PC-3 (cell line): ENCODE measurements at regions not wholly inside any gene's neighbourhood (a gene's known extent, or its start where the extent isn't known, plus 50 kb on each side); places are given as distances from the start of the nearest gene placed in this dataset.

Source experiments
- ATAC-seq: fragments of 200-7000 bp; cut with Tn5 transposase; 2 replicates; pipeline ENCODE4 v1.9.1; 2020; ENCODE audit warnings: mild to moderate bottlenecking, moderate library complexity
- BruUV-seq: library from RNA; stranded (reverse); fragments of 400-500 nt; replicated peaks from 2 replicates; lab custom pipeline; 2021; lab: Mats Ljungman, UMichigan
- CTCF ChIA-PET: fragments of 300-600 bp; sonication (Branson Sonifier 250); formaldehyde crosslinking; loops from one replicate; lab custom pipeline; 2022; ENCODE audit warnings: antibody characterized with exemption; lab: Charles Lee
- POLR2A ChIA-PET: fragments of 300-600 bp; sonication (Branson Sonifier 250); formaldehyde crosslinking; loops from one replicate; lab custom pipeline; 2022; ENCODE audit warnings: antibody characterized with exemption; ENCODE audit not compliant: unreplicated experiment; lab: Charles Lee
- DNase-seq: peaks from one replicate; pipeline ENCODE4 v3.0.0-alpha.2; 2015
- H2AFZ ChIP-seq: fragments of 300-600 bp; sonication (generic); 2 replicates; pipeline ENCODE4 v1.6.0; 2016; ENCODE audit warnings: antibody characterized with exemption, low read length
- H3F3A ChIP-seq: fragments of 300-600 bp; sonication (generic); one replicate; pipeline ENCODE4 v1.6.0; 2017; ENCODE audit warnings: antibody characterized with exemption, low read length, control low read depth, mild to moderate bottlenecking; ENCODE audit not compliant: unreplicated experiment
- H3K27ac ChIP-seq: fragments of 300-600 bp; sonication (generic); 2 replicates; pipeline ENCODE4 v1.5.1; 2016; ENCODE audit warnings: mild to moderate bottlenecking, low read length
- H3K27me3 ChIP-seq: fragments of 300-600 bp; sonication (generic); 2 replicates; pipeline ENCODE4 v1.6.1; 2016; ENCODE audit warnings: low read length, mixed read lengths
- H3K36me3 ChIP-seq: fragments of 300-600 bp; sonication (generic); 2 replicates; pipeline ENCODE4 v1.6.1; 2016; ENCODE audit warnings: low read depth, mixed run types, low read length, mixed read lengths
- H3K4me1 ChIP-seq: fragments of 300-600 bp; sonication (generic); 2 replicates; pipeline ENCODE4 v1.5.1; 2016; ENCODE audit warnings: low read length; ENCODE audit not compliant: insufficient read depth
- H3K4me2 ChIP-seq: fragments of 300-600 bp; sonication (generic); 2 replicates; pipeline ENCODE4 v1.6.0; 2016; ENCODE audit warnings: low read length
- H3K4me3 ChIP-seq: fragments of 300-600 bp; sonication (generic); 2 replicates; pipeline ENCODE4 v1.5.1; 2016; ENCODE audit warnings: mild to moderate bottlenecking, low read length, mixed read lengths
- H3K79me2 ChIP-seq: fragments of 300-600 bp; sonication (generic); 2 replicates; pipeline ENCODE4 v1.6.1; 2017; ENCODE audit warnings: low read length, mixed read lengths
- H3K9ac ChIP-seq: fragments of 300-600 bp; sonication (generic); 2 replicates; pipeline ENCODE4 v1.6.0; 2016; ENCODE audit warnings: mild to moderate bottlenecking, low read length
- H3K9me2 ChIP-seq: fragments of 300-600 bp; sonication (generic); replicated peaks from 2 replicates; pipeline ENCODE4 v1.6.1; 2016; ENCODE audit warnings: mixed run types, low read length, mixed read lengths
- H3K9me3 ChIP-seq: fragments of 300-600 bp; sonication (generic); 2 replicates; pipeline ENCODE4 v1.6.1; 2016; ENCODE audit warnings: low read length, mixed read lengths
- H4K20me1 ChIP-seq: fragments of 300-600 bp; sonication (generic); 2 replicates; pipeline ENCODE4 v1.6.1; 2016; ENCODE audit warnings: low read length, mixed read lengths
- EZH2 ChIP-seq: fragments of 300-600 bp; sonication (generic); IDR thresholded peaks from one replicate; pipeline ENCODE4 v1.6.1; 2017; ENCODE audit warnings: antibody characterized with exemption, mild to moderate bottlenecking, low read length; ENCODE audit not compliant: unreplicated experiment
- EZH2phosphoT487 ChIP-seq: fragments of 300-600 bp; sonication (generic); IDR thresholded peaks from 2 replicates; pipeline ENCODE4 v1.6.1; 2018; ENCODE audit warnings: mild to moderate bottlenecking, antibody characterized with exemption, low read length, borderline replicate concordance
- intact Hi-C: fragments of 100-400 bp; cut with micrococcal nuclease; formaldehyde crosslinking; loops from 2 replicates; pipeline ENCODE4 v1.9.0; 2023
- TF ChIP-seq, protein P1 (sequence below): fragments of 300-600 bp; sonication (generic); conservative IDR thresholded peaks from 2 replicates; pipeline ENCODE4 v1.5.1; 2017; ENCODE audit warnings: antibody characterized with exemption, low read depth, mild to moderate bottlenecking, low read length

GRCh38 chr9:28155067-28155466 lies 581.8 kb upstream of the C9orf72 start:
- Histone ChIP-seq H3K36me3 (no peaks in the 10 kb centered on the region), H3K9me2 (no peaks in the 10 kb centered on the region), H3K27me3 (no peaks in the 10 kb centered on the region), H3F3A (no peaks in the 10 kb centered on the region), H3K79me2 (no peaks in the 10 kb centered on the region), H3K4me2 (no peak overlapping the region), H3K4me1 (no peaks in the 10 kb centered on the region), H3K9me3 (no peaks in the 10 kb centered on the region), H2AFZ (no peak overlapping the region), H4K20me1 (no peaks in the 10 kb centered on the region), H3K4me3 (no peak overlapping the region), H3K9ac (no peak overlapping the region), H3K27ac (no peak overlapping the region)
- POLR2A ChIA-PET, result no interaction called here
- CTCF ChIA-PET, result no interaction called here
- no peak for DNase-seq
- no TSS peak for BruUV-seq
- TF ChIP-seq, protein P1, sequence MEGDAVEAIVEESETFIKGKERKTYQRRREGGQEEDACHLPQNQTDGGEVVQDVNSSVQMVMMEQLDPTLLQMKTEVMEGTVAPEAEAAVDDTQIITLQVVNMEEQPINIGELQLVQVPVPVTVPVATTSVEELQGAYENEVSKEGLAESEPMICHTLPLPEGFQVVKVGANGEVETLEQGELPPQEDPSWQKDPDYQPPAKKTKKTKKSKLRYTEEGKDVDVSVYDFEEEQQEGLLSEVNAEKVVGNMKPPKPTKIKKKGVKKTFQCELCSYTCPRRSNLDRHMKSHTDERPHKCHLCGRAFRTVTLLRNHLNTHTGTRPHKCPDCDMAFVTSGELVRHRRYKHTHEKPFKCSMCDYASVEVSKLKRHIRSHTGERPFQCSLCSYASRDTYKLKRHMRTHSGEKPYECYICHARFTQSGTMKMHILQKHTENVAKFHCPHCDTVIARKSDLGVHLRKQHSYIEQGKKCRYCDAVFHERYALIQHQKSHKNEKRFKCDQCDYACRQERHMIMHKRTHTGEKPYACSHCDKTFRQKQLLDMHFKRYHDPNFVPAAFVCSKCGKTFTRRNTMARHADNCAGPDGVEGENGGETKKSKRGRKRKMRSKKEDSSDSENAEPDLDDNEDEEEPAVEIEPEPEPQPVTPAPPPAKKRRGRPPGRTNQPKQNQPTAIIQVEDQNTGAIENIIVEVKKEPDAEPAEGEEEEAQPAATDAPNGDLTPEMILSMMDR, result no peak
- TF ChIP-seq EZH2, result no peak
- TF ChIP-seq EZH2phosphoT487, result no peak
- no peak for ATAC-seq
- intact Hi-C loops, result no loop called here

DNA sequence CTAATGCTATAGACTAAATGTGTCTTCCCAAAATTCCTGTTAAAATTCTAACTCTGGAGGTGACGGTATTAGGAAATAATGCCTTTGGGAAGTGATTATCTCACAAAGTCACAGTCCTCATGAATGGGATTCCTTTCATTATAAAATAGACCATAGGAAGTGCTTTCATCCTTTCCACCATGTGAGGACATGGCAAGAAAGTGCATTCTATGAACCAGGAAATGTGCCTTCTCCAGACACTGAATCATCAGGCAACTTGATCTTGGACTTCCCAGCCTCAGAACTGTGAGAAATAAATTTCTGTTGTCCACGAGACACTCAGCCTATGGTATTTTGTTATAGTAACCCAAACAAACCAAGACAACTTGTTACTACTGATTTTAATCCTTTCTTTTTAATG lies 582.4 kb upstream of the C9orf72 start:
- DNase-seq (no peak), ATAC-seq (no peak)
- no peaks in the 10 kb centered on the region for H4K20me1 ChIP-seq
- no peaks in the 10 kb centered on the region for H3K9me3 ChIP-seq
- ChIA-PET POLR2A (no interaction called here), CTCF (no interaction called here)
- H3K79me2 ChIP-seq, result no peaks in the 10 kb centered on the region
- H3K4me1 ChIP-seq, result no peaks in the 10 kb centered on the region
- no peaks in the 10 kb centered on the region for H3F3A ChIP-seq
- no peak overlapping the region for H3K27ac ChIP-seq
- H3K4me2 ChIP-seq, result no peak overlapping the region
- no peaks in the 10 kb centered on the region for H3K36me3 ChIP-seq
- H3K9me2 ChIP-seq, result no peaks in the 10 kb centered on the region
- BruUV-seq, result no TSS peak
- H3K9ac ChIP-seq, result no peak overlapping the region
- H3K27me3 ChIP-seq, result no peaks in the 10 kb centered on the region
- intact Hi-C loops, result no loop called here
- no peak for TF ChIP-seq EZH2phosphoT487
- TF ChIP-seq EZH2, result no peak
- TF ChIP-seq, protein P1, result no peak
- H2AFZ ChIP-seq, result no peak overlapping the region
- no peak overlapping the region for H3K4me3 ChIP-seq

- no peak for ATAC-seq
- CTCF ChIA-PET, result no interaction called here
Measured at GRCh38 chr9:28158451-28158850, 585.2 kb upstream of the C9orf72 start.

More at GRCh38 chr9:28158451-28158850, 585.2 kb upstream of the C9orf72 start:
- H3K9me3 ChIP-seq, result no peaks in the 10 kb centered on the region
- H3K79me2 ChIP-seq, result no peaks in the 10 kb centered on the region
- H4K20me1 ChIP-seq, result no peaks in the 10 kb centered on the region
- H3K4me3 ChIP-seq, result no peak overlapping the region
- DNase-seq, result no peak
- H3K9ac ChIP-seq, result no peak overlapping the region
- H3K36me3 ChIP-seq, result no peaks in the 10 kb centered on the region
- TF ChIP-seq EZH2, result no peak
- TF ChIP-seq, protein P1, result no peak
- TF ChIP-seq EZH2phosphoT487, result no peak
- H3K9me2 ChIP-seq, result no peaks in the 10 kb centered on the region
- H3K4me2 ChIP-seq, result no peak overlapping the region
- no peaks in the 10 kb centered on the region for H3K27me3 ChIP-seq
- H3K4me1 ChIP-seq, result no peaks in the 10 kb centered on the region
- H3F3A ChIP-seq, result no peaks in the 10 kb centered on the region
- BruUV-seq, result no TSS peak
- POLR2A ChIA-PET, result no interaction called here
- no peak overlapping the region for H3K27ac ChIP-seq
- H2AFZ ChIP-seq, result no peak overlapping the region
- intact Hi-C loops, result no loop called here
